ENCODE measurements at regions not wholly inside any gene's neighbourhood (a gene's known extent, or its start where the extent isn't known, plus 50 kb on each side); places are given as distances from the start of the nearest gene placed in this dataset.
"Not testable (repeated sequence)": the region's sequence is repeated elsewhere in the genome, so short reads cannot be mapped to it uniquely, and the experiment has no call there.

GRCh38 chr14:58752771-58753201 is 115.0 kb downstream of the DACT1 start:
- no peak for DNase-seq (ENCODE audit: low read depth)

GRCh38 chr14:58755031-58755925 is 117.5 kb downstream of the DACT1 start:
- no peak for DNase-seq (ENCODE audit: low read depth)

- DNase-seq (ENCODE audit: low read depth): no peak
Observed at GRCh38 chr14:58760121-58760520, 122.4 kb downstream of the DACT1 start.

GRCh38 chr14:58762629-58763028 is 124.9 kb downstream of the DACT1 start:
- DNase-seq (ENCODE audit: low read depth): no peak

GRCh38 chr14:58763210-58763609 is 125.4 kb downstream of the DACT1 start:
- DNase-seq (ENCODE audit: low read depth): no peak

- DNase-seq (ENCODE audit: low read depth): no peak
Observed at GRCh38 chr14:58765418-58765831, 127.7 kb downstream of the DACT1 start.

GRCh38 chr14:58765843-58766242 is 128.1 kb downstream of the DACT1 start:
- DNase-seq (ENCODE audit: low read depth): no peak

- no peak for DNase-seq (ENCODE audit: low read depth)
Observed at GRCh38 chr14:58769011-58769643, 131.4 kb downstream of the DACT1 start.

- no peak for DNase-seq (ENCODE audit: low read depth)
Observed at GRCh38 chr14:58769771-58770170, 132.0 kb downstream of the DACT1 start.

- no peak for DNase-seq (ENCODE audit: low read depth)
Observed at GRCh38 chr14:58770491-58770982, 132.8 kb downstream of the DACT1 start.

GRCh38 chr14:58771016-58771415 is 133.3 kb downstream of the DACT1 start:
- DNase-seq (ENCODE audit: low read depth): no peak

- no peak for DNase-seq (ENCODE audit: low read depth)
Observed at GRCh38 chr14:58772116-58772515, 134.4 kb downstream of the DACT1 start.

GRCh38 chr14:58772794-58773620 is 135.2 kb downstream of the DACT1 start:
- DNase-seq (ENCODE audit: low read depth): no peak

GRCh38 chr14:58774531-58774930 is 136.8 kb downstream of the DACT1 start:
- no peak for DNase-seq (ENCODE audit: low read depth)

GRCh38 chr14:58775130-58775529 is 137.4 kb downstream of the DACT1 start:
- not testable (repeated sequence) for DNase-seq (ENCODE audit: low read depth)

- DNase-seq (ENCODE audit: low read depth): no peak
Observed at GRCh38 chr14:58776516-58776915, 138.8 kb downstream of the DACT1 start.

- DNase-seq (ENCODE audit: low read depth): no peak
Observed at GRCh38 chr14:58777541-58777979, 139.8 kb downstream of the DACT1 start.

- DNase-seq (ENCODE audit: low read depth): no peak
Observed at GRCh38 chr14:58778202-58778601, 140.4 kb downstream of the DACT1 start.

GRCh38 chr14:58779376-58779775 is 141.6 kb downstream of the DACT1 start:
- no peak for DNase-seq (ENCODE audit: low read depth)

- DNase-seq (ENCODE audit: low read depth): no peak
Observed at GRCh38 chr14:58780185-58780584, 142.4 kb downstream of the DACT1 start.

- no peak for DNase-seq (ENCODE audit: low read depth)
Observed at GRCh38 chr14:58780605-58781004, 142.8 kb downstream of the DACT1 start.

GRCh38 chr14:58782011-58782410 is 144.2 kb downstream of the DACT1 start:
- no peak for DNase-seq (ENCODE audit: low read depth)

Data from activated T-cell treated with anti-CD3 and anti-CD28 coated beads for 48 hours (primary cell).